ENCODE measurements at regions not wholly inside any gene's neighbourhood (a gene's known extent, or its start where the extent isn't known, plus 50 kb on each side); places are given as distances from the start of the nearest gene placed in this dataset.

- ATAC-seq: no peak
- TF ChIP-seq ISL1 (CRISPR knock-in tag; IDR thresholded peaks at IDR 0.05): no peak
- no peak for TF ChIP-seq OSR1 (CRISPR knock-in tag; IDR thresholded peaks at IDR 0.05)
- TF ChIP-seq ZNF70 (CRISPR knock-in tag; IDR thresholded peaks at IDR 0.05): no peak
- TF ChIP-seq CSRNP3 (CRISPR knock-in tag; IDR thresholded peaks at IDR 0.05): no peak
- TF ChIP-seq ZC3H10 (CRISPR knock-in tag; IDR thresholded peaks at IDR 0.05): no peak
- no peak for TF ChIP-seq GLIS3 (CRISPR knock-in tag; IDR thresholded peaks at IDR 0.05)
- TF ChIP-seq SNAI2 (CRISPR knock-in tag; IDR thresholded peaks at IDR 0.05): no peak
- no peak for TF ChIP-seq PPARA (CRISPR knock-in tag; IDR thresholded peaks at IDR 0.05; ENCODE audit: borderline replicate concordance)
- no peak for TF ChIP-seq ZNF8 (CRISPR knock-in tag; IDR thresholded peaks at IDR 0.05)
- TF ChIP-seq CREB5 (CRISPR knock-in tag; IDR thresholded peaks at IDR 0.05; ENCODE audit: low read depth): no peak
- no peak for TF ChIP-seq TCF4 (CRISPR knock-in tag; IDR thresholded peaks at IDR 0.05; ENCODE audit: borderline replicate concordance)
- no peak for TF ChIP-seq ARNTL (CRISPR knock-in tag; IDR thresholded peaks at IDR 0.05; ENCODE audit: borderline replicate concordance, low read depth)
- no peak for TF ChIP-seq ESRRG (CRISPR knock-in tag; IDR thresholded peaks at IDR 0.05)
- no peak for TF ChIP-seq ZFP30 (CRISPR knock-in tag; IDR thresholded peaks at IDR 0.05)
- no peak for TF ChIP-seq RARB (CRISPR knock-in tag; IDR thresholded peaks at IDR 0.05)
- no peak for TF ChIP-seq TSHZ2 (CRISPR knock-in tag; IDR thresholded peaks at IDR 0.05)
- no peak for TF ChIP-seq ZNF565 (CRISPR knock-in tag; conservative IDR thresholded peaks at IDR 0.05; ENCODE audit: low read depth)
- no peak for TF ChIP-seq CSDC2 (CRISPR knock-in tag; IDR thresholded peaks at IDR 0.05)
- TF ChIP-seq PATZ1 (CRISPR knock-in tag; IDR thresholded peaks at IDR 0.05; ENCODE audit: borderline replicate concordance): no peak
These were observed 523.2 kb downstream of the MATN1 start for GRCh38 chr1:30200161-30200560.

GRCh38 chr1:30199563-30199962 lies 523.8 kb downstream of the MATN1 start:
- ATAC-seq: no peak
- TF ChIP-seq SNAI2 (CRISPR knock-in tag; IDR thresholded peaks at IDR 0.05) (no peak), ZNF70 (CRISPR knock-in tag; IDR thresholded peaks at IDR 0.05) (no peak), POU6F1 (CRISPR knock-in tag; IDR thresholded peaks at IDR 0.05; ENCODE audit: borderline replicate concordance, low read depth) (no peak), ZNF8 (CRISPR knock-in tag; IDR thresholded peaks at IDR 0.05) (no peak), PATZ1 (CRISPR knock-in tag; IDR thresholded peaks at IDR 0.05; ENCODE audit: borderline replicate concordance) (no peak), GLIS3 (CRISPR knock-in tag; IDR thresholded peaks at IDR 0.05) (no peak), ZNF565 (CRISPR knock-in tag; conservative IDR thresholded peaks at IDR 0.05; ENCODE audit: low read depth) (no peak), TCF4 (CRISPR knock-in tag; IDR thresholded peaks at IDR 0.05; ENCODE audit: borderline replicate concordance) (no peak), ZFP3 (CRISPR knock-in tag; IDR thresholded peaks at IDR 0.05) (no peak), ARNTL (CRISPR knock-in tag; IDR thresholded peaks at IDR 0.05; ENCODE audit: borderline replicate concordance, low read depth) (no peak), ESRRG (CRISPR knock-in tag; IDR thresholded peaks at IDR 0.05) (no peak), RARB (CRISPR knock-in tag; IDR thresholded peaks at IDR 0.05) (no peak), ZFP30 (CRISPR knock-in tag; IDR thresholded peaks at IDR 0.05) (no peak), ZC3H10 (CRISPR knock-in tag; IDR thresholded peaks at IDR 0.05) (no peak), OSR1 (CRISPR knock-in tag; IDR thresholded peaks at IDR 0.05) (no peak), TSHZ2 (CRISPR knock-in tag; IDR thresholded peaks at IDR 0.05) (no peak), CSRNP3 (CRISPR knock-in tag; IDR thresholded peaks at IDR 0.05) (no peak), PPARA (CRISPR knock-in tag; IDR thresholded peaks at IDR 0.05; ENCODE audit: borderline replicate concordance) (no peak), ISL1 (CRISPR knock-in tag; IDR thresholded peaks at IDR 0.05) (no peak)
